ENCODE measurements at regions not wholly inside any gene's neighbourhood (a gene's known extent, or its start where the extent isn't known, plus 50 kb on each side); places are given as distances from the start of the nearest gene placed in this dataset.

DNA sequence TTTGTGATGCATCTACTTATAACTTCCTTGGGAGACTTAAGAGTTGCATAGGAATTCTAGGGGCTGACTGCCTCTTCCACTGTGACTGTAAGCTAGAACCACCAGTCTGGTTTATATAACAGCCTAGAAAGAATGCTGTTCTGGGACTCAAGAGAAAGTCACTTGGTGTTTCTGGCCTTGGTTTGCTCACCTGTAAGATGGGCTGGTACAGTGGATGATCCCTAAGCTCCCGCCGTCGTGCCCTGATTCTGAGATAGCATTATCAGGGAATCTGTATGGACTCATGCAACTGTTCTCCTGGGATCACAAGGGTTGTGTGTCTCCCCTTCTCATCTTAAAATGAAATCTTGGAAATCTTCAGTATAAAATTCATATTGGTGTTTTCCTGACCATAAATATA lies 100.6 kb downstream of the LYZL1 start:
- Mint-ChIP-seq H3K36me3 (no peaks in the 10 kb centered on the region), H3K9me3 (no peaks in the 10 kb centered on the region), H3K27ac (peak overlapping the region in 2 of 8 donors; percentile 7 to 92), H3K4me3 (no peak overlapping the region), H3K4me1 (peaks cover 4 to 6% (median 6%) of the 10 kb centered on the region in 3 donors), H3K27me3 (peaks cover 5 to 20% of the 10 kb centered on the region in 2 donors)
- Histone ChIP-seq H3K4me1 (ENCODE audit: insufficient read depth, low read length) (no peaks in the 10 kb centered on the region), H3K27me3 (ENCODE audit: insufficient read depth, low read length, poor library complexity, severe bottlenecking) (no peaks in the 10 kb centered on the region), H3K27ac (ENCODE audit: low read depth, low read length) (no peak overlapping the region), H3K9me3 (ENCODE audit: low read length) (no peaks in the 10 kb centered on the region), H3K4me3 (ENCODE audit: low read length) (no peak overlapping the region), H3K36me3 (ENCODE audit: insufficient read depth, low read length) (no peaks in the 10 kb centered on the region)
- POLR2A ChIA-PET: no interaction called here
- CTCF ChIA-PET: interaction anchor here (0.9 to 2.0 kb wide), 3 partner anchors 10 to 58 kb away, joined by 3 to 4 read pairs (median 4); no protein-coding TSS in a partner anchor
- DNase-seq: no peak

- Mint-ChIP-seq H3K4me3 (no peak overlapping the region), H3K27me3 (peaks cover 5 to 18% of the 10 kb centered on the region in 2 donors)
- CTCF ChIA-PET: interaction anchor here (1.6 to 2.0 kb wide), 2 partner anchors 9 to 12 kb away, joined by 3 to 4 read pairs; no protein-coding TSS in a partner anchor
Measured at GRCh38 chr10:29389935-29390334, 101.1 kb downstream of the LYZL1 start.

DNA sequence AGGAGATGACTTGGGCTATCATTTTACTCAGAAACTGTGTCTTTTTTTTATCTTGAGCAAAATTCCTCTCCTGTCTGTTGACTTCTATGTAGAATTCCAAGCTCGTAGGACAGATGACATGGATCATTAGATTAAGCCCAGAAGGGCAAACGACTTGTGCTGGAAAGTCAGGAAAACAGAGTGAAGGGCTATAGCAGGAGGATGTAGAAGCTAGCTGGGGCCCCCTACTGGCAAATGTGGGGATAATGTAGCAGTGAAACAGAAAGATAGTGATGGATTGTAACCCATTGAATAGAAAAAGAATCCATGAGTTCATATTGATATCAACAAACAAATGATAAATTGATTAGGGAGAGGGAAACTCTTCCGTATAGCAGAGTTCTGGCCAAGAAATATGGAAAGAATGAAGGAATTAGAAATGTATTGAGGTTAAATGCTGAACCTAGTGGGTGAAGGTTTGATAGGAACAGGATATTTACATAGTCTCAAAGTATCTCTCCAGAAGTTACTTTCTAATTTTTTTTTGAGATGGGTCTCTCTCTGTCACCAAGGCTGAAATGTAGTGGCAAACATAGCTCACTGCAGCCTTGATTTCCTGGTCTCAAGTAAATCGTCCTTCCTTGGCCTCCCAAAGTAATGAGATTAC lies 103.6 kb downstream of the LYZL1 start:
- H3K4me1 ChIP-seq (ENCODE audit: insufficient read depth, low read length): no peaks in the 10 kb centered on the region
- DNase-seq: peak in 2 of 5 donors; percentile 11 to 21
- H3K4me3 ChIP-seq (ENCODE audit: low read length): no peak overlapping the region
- no peaks in the 10 kb centered on the region for H3K27me3 ChIP-seq (ENCODE audit: insufficient read depth, low read length, poor library complexity, severe bottlenecking)
- Mint-ChIP-seq H3K27ac (no peak overlapping the region), H3K4me1 (peaks cover 0 to 2% (median 0%) of the 10 kb centered on the region in 3 donors), H3K9me3 (no peaks in the 10 kb centered on the region), H3K27me3 (peaks cover 6 to 28% of the 10 kb centered on the region in 2 donors), H3K4me3 (no peak overlapping the region), H3K36me3 (no peaks in the 10 kb centered on the region)
- no peak overlapping the region for H3K27ac ChIP-seq (ENCODE audit: low read depth, low read length)
- ChIA-PET POLR2A (no interaction called here), CTCF (interaction anchor here (0.8 to 2.0 kb wide), 3 partner anchors 14 to 23 kb away, joined by 3 to 8 read pairs (median 6); no protein-coding TSS in a partner anchor)
- H3K9me3 ChIP-seq (ENCODE audit: low read length): no peaks in the 10 kb centered on the region
- no peaks in the 10 kb centered on the region for H3K36me3 ChIP-seq (ENCODE audit: insufficient read depth, low read length)

More at GRCh38 chr10:29389935-29390334, 101.1 kb downstream of the LYZL1 start:
- no peak overlapping the region for H3K4me3 ChIP-seq (ENCODE audit: low read length)
- H3K9me3 Mint-ChIP-seq: no peaks in the 10 kb centered on the region
- no peaks in the 10 kb centered on the region for H3K36me3 Mint-ChIP-seq
- peaks cover 4 to 6% (median 6%) of the 10 kb centered on the region in 3 donors for H3K4me1 Mint-ChIP-seq
- no peaks in the 10 kb centered on the region for H3K4me1 ChIP-seq (ENCODE audit: insufficient read depth, low read length)
- no peak overlapping the region for H3K27ac ChIP-seq (ENCODE audit: low read depth, low read length)
- H3K27me3 ChIP-seq (ENCODE audit: insufficient read depth, low read length, poor library complexity, severe bottlenecking): no peaks in the 10 kb centered on the region
- no peaks in the 10 kb centered on the region for H3K9me3 ChIP-seq (ENCODE audit: low read length)
- POLR2A ChIA-PET: no interaction called here
- H3K27ac Mint-ChIP-seq: peak overlapping the region in 1 of 8 donors; percentile 92
- no peaks in the 10 kb centered on the region for H3K36me3 ChIP-seq (ENCODE audit: insufficient read depth, low read length)
- no peak for DNase-seq

- H3K27me3 ChIP-seq (ENCODE audit: insufficient read depth, low read length, poor library complexity, severe bottlenecking): no peaks in the 10 kb centered on the region
- H3K36me3 ChIP-seq (ENCODE audit: insufficient read depth, low read length): no peaks in the 10 kb centered on the region
- ChIA-PET POLR2A (no interaction called here), CTCF (interaction anchor here (1.1 to 1.9 kb wide), 2 partner anchors 8 to 14 kb away, joined by 3 to 5 read pairs; no protein-coding TSS in a partner anchor)
- no peak for DNase-seq
- no peak overlapping the region for H3K4me3 ChIP-seq (ENCODE audit: low read length)
- no peak overlapping the region for H3K27ac Mint-ChIP-seq
- H3K27me3 Mint-ChIP-seq: peaks cover 13 to 28% of the 10 kb centered on the region in 2 donors
- no peaks in the 10 kb centered on the region for H3K9me3 Mint-ChIP-seq
- no peak overlapping the region for H3K4me3 Mint-ChIP-seq
- H3K27ac ChIP-seq (ENCODE audit: low read depth, low read length): no peak overlapping the region
- H3K36me3 Mint-ChIP-seq: peaks cover 0 to 4% (median 0%) of the 10 kb centered on the region in 3 donors
- no peaks in the 10 kb centered on the region for H3K4me1 ChIP-seq (ENCODE audit: insufficient read depth, low read length)
- H3K9me3 ChIP-seq (ENCODE audit: low read length): no peaks in the 10 kb centered on the region
- peaks cover 0 to 2% (median 0%) of the 10 kb centered on the region in 3 donors for H3K4me1 Mint-ChIP-seq
Measured at GRCh38 chr10:29394321-29394932, 105.6 kb downstream of the LYZL1 start.

DNA sequence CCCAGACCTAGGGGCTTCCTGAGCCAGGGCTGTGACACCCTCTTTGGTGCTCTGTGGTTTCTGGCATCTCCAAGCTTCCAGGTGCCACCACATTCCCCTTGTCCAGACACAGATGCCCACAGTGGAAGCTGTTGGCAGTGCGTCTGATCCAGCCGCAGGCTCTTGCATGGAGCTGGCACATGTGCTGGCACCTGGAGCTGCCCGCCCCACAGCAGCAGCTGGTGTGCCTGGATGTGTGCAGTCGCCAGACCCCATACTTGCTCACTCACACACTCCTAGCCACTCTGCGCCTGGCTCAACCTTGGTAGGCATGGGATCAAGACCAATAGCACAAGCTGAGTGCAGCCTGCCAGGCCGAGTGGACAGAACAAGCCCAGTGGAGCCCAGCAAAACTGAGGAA lies 106.5 kb downstream of the LYZL1 start:
- POLR2A ChIA-PET: no interaction called here
- Mint-ChIP-seq H3K27me3 (peaks cover 18 to 35% of the 10 kb centered on the region in 2 donors), H3K36me3 (peaks cover 0 to 4% (median 0%) of the 10 kb centered on the region in 3 donors)

DNA sequence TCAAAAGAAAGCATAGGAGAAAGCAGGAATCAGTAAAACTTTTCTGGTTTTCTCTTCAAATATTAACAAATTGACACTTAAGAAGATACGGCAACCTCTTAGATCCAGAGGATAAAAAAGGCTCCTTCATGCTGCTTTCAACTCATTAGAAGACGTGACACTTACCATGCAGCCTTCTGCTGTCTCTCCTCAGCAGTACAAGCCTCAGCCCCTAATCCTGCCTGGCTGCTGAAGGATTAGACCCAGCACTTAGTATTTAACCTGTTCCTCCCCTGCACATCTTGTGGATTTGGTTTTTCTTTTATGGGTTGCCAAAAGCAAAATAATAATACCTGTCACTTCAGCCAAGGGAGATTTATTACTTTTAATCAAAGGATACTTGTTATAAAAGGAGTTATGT lies 108.4 kb downstream of the LYZL1 start:
- no peak overlapping the region for H3K4me3 ChIP-seq (ENCODE audit: low read length)
- DNase-seq: no peak
- no peak overlapping the region for H3K27ac ChIP-seq (ENCODE audit: low read depth, low read length)
- H3K4me1 ChIP-seq (ENCODE audit: insufficient read depth, low read length): no peaks in the 10 kb centered on the region
- H3K36me3 Mint-ChIP-seq: peaks cover 0 to 11% (median 0%) of the 10 kb centered on the region in 3 donors
- H3K27me3 Mint-ChIP-seq: peaks cover 24 to 41% of the 10 kb centered on the region in 2 donors
- no peaks in the 10 kb centered on the region for H3K9me3 ChIP-seq (ENCODE audit: low read length)
- POLR2A ChIA-PET: no interaction called here
- H3K27me3 ChIP-seq (ENCODE audit: insufficient read depth, low read length, poor library complexity, severe bottlenecking): no peaks in the 10 kb centered on the region
- CTCF ChIA-PET: interaction anchor here (1.0 to 1.9 kb wide), 2 partner anchors 10 to 12 kb away, joined by 3 to 5 read pairs; no protein-coding TSS in a partner anchor
- H3K4me1 Mint-ChIP-seq: peaks cover 0 to 2% (median 0%) of the 10 kb centered on the region in 3 donors
- H3K36me3 ChIP-seq (ENCODE audit: insufficient read depth, low read length): no peaks in the 10 kb centered on the region
- H3K4me3 Mint-ChIP-seq: no peak overlapping the region
- H3K27ac Mint-ChIP-seq: no peak overlapping the region
- peaks cover 0 to 7% (median 4%) of the 10 kb centered on the region in 5 donors for H3K9me3 Mint-ChIP-seq

More for the DNA sequence above, 106.5 kb downstream of the LYZL1 start:
- H3K4me3 Mint-ChIP-seq: no peak overlapping the region
- Histone ChIP-seq H3K4me1 (ENCODE audit: insufficient read depth, low read length) (no peaks in the 10 kb centered on the region), H3K9me3 (ENCODE audit: low read length) (no peaks in the 10 kb centered on the region), H3K4me3 (ENCODE audit: low read length) (no peak overlapping the region), H3K27ac (ENCODE audit: low read depth, low read length) (no peak overlapping the region), H3K27me3 (ENCODE audit: insufficient read depth, low read length, poor library complexity, severe bottlenecking) (no peaks in the 10 kb centered on the region), H3K36me3 (ENCODE audit: insufficient read depth, low read length) (no peaks in the 10 kb centered on the region)
- CTCF ChIA-PET: interaction anchor here (1.1 to 1.9 kb wide), 3 partner anchors 9 to 13 kb away, joined by 3 to 5 read pairs (median 5); no protein-coding TSS in a partner anchor
- peaks cover 0 to 2% (median 0%) of the 10 kb centered on the region in 5 donors for H3K9me3 Mint-ChIP-seq
- no peak for DNase-seq
- H3K27ac Mint-ChIP-seq: no peak overlapping the region
- H3K4me1 Mint-ChIP-seq: peaks cover 0 to 2% (median 0%) of the 10 kb centered on the region in 3 donors

DNA sequence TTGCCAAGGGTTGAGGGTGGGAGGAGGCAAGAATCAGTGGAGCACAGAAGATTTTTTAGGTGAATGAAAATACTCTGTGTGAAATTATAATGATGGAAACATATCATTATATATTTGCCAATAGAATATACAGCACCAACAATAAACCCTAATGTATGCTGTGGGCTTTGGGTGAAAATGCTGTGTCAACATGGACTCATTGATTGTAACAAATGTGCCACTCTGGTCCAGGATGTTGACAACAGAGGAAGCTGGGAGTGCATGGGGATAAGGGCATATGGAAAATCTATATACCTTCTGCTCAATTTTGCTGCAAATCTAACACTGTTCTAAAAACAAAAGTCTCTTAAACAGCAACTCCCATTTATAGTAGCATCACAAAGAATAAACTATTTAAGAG lies 114.3 kb downstream of the LYZL1 start:
- H3K9me3 ChIP-seq (ENCODE audit: low read length): no peaks in the 10 kb centered on the region
- H3K36me3 ChIP-seq (ENCODE audit: insufficient read depth, low read length): no peaks in the 10 kb centered on the region
- Mint-ChIP-seq H3K4me3 (no peak overlapping the region), H3K4me1 (peaks cover 4 to 6% (median 5%) of the 10 kb centered on the region in 3 donors), H3K27ac (no peak overlapping the region), H3K36me3 (peaks cover 0 to 11% (median 0%) of the 10 kb centered on the region in 3 donors), H3K9me3 (peaks cover 0 to 7% (median 4%) of the 10 kb centered on the region in 5 donors), H3K27me3 (peaks cover 15 to 19% of the 10 kb centered on the region in 2 donors)
- no peaks in the 10 kb centered on the region for H3K27me3 ChIP-seq (ENCODE audit: insufficient read depth, low read length, poor library complexity, severe bottlenecking)
- POLR2A ChIA-PET: no interaction called here
- CTCF ChIA-PET: no interaction called here
- H3K4me1 ChIP-seq (ENCODE audit: insufficient read depth, low read length): no peaks in the 10 kb centered on the region
- DNase-seq: no peak
- H3K4me3 ChIP-seq (ENCODE audit: low read length): no peak overlapping the region
- H3K27ac ChIP-seq (ENCODE audit: low read depth, low read length): no peak overlapping the region
